ENCODE measurements at regions not wholly inside any gene's neighbourhood (a gene's known extent, or its start where the extent isn't known, plus 50 kb on each side); places are given as distances from the start of the nearest gene placed in this dataset.

DNA sequence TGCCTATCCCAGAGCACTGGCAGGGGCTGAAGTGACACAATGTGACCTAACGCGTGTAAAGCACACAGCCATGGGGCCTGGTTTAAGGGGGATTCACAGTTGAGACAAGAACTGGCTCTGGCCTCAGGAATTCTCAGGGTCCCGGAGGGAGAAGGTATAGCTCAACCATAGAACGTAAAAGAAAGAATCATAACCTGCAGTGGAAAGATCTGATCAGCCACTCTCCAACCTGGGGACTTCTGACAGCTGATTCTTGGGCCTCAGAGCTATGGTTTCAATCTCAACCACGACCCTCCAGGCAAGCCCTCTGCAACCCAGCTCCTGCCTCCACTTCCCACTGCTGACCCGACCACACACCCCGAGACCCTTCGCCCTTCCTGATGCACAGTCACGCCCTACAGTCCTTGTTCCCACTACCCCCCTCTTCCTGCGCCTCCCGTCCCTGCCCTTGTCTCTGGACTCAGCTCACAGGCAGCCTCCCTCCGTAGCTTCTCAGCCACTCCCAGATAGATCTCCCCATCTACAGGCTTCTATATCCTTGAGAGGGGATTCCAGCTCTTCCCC is 245.2 kb downstream of the BUB3 start:
- TF ChIP-seq, protein P1, sequence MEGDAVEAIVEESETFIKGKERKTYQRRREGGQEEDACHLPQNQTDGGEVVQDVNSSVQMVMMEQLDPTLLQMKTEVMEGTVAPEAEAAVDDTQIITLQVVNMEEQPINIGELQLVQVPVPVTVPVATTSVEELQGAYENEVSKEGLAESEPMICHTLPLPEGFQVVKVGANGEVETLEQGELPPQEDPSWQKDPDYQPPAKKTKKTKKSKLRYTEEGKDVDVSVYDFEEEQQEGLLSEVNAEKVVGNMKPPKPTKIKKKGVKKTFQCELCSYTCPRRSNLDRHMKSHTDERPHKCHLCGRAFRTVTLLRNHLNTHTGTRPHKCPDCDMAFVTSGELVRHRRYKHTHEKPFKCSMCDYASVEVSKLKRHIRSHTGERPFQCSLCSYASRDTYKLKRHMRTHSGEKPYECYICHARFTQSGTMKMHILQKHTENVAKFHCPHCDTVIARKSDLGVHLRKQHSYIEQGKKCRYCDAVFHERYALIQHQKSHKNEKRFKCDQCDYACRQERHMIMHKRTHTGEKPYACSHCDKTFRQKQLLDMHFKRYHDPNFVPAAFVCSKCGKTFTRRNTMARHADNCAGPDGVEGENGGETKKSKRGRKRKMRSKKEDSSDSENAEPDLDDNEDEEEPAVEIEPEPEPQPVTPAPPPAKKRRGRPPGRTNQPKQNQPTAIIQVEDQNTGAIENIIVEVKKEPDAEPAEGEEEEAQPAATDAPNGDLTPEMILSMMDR (IDR thresholded peaks at IDR 0.05): no peak
- TF ChIP-seq JUNB (IDR thresholded peaks at IDR 0.05): no peak
- no peak for TF ChIP-seq CHD2 (IDR thresholded peaks at IDR 0.05; ENCODE audit: low read length, partially characterized antibody)
- TF ChIP-seq EP300 (IDR thresholded peaks at IDR 0.05): no peak
- TF ChIP-seq RCOR1 (IDR thresholded peaks at IDR 0.05; ENCODE audit: low read depth, low read length): no peak
- TF ChIP-seq HDAC2 (IDR thresholded peaks at IDR 0.05): no peak
- no peak for TF ChIP-seq ZFP36 (IDR thresholded peaks at IDR 0.05; ENCODE audit: borderline replicate concordance, partially characterized antibody)
- TF ChIP-seq SMC3 (IDR thresholded peaks at IDR 0.05): no peak
- no peak for TF ChIP-seq KDM5A (IDR thresholded peaks at IDR 0.05)
- no peak for TF ChIP-seq MYC (IDR thresholded peaks at IDR 0.05; ENCODE audit: borderline replicate concordance, low read length)
- TF ChIP-seq POLR2A (IDR thresholded peaks at IDR 0.05; ENCODE audit: low read length): no peak
- TF ChIP-seq, protein P2, sequence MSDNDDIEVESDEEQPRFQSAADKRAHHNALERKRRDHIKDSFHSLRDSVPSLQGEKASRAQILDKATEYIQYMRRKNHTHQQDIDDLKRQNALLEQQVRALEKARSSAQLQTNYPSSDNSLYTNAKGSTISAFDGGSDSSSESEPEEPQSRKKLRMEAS (IDR thresholded peaks at IDR 0.05): no peak
